SK-N-SH (cell line): ENCODE measurements at regions not wholly inside any gene's neighbourhood (a gene's known extent, or its start where the extent isn't known, plus 50 kb on each side); places are given as distances from the start of the nearest gene placed in this dataset.

ENCODE experiments used
- CTCF ChIA-PET: fragments of 300-600, 350-600 bp; formaldehyde crosslinking; extraction: SDS; loops from one replicate; lab custom pipeline; 2021; lab: Yijun Ruan, JAX
- POLR2A ChIA-PET: fragments of 350-600 bp; sonication (Branson Sonifier 250); formaldehyde crosslinking; extraction: SDS; loops from one replicate; lab custom pipeline; 2020; ENCODE audit warnings: antibody characterized with exemption, inconsistent platforms; lab: Yijun Ruan, JAX
- DNase-seq: peaks from one replicate; pipeline ENCODE4 v3.0.0; 2012
- H2AFZ ChIP-seq: fragments of 200-600 bp; sonication (generic); 2 replicates; pipeline ENCODE4 v1.8.1; 2016; ENCODE audit warnings: antibody characterized with exemption, mild to moderate bottlenecking, low read depth
- H3F3A ChIP-seq: fragments of 200-600 bp; sonication (generic); replicated peaks from 2 replicates; pipeline ENCODE3; 2016; ENCODE audit warnings: antibody characterized with exemption, mild to moderate bottlenecking; ENCODE audit not compliant: insufficient read depth
- H3K27ac ChIP-seq, 2 experiments: fragments of 200-500 bp in 1 of 2; fragments of 200-600 bp in 1 of 2; sonication (Bioruptor generic) in 1 of 2; sonication (generic), shearing (Covaris generic) in 1 of 2; 2 replicates each; pipeline versions ENCODE4 v1.5.1 to v1.6.1; 2014 to 2016; ENCODE audit warnings: low read depth in 2 of 2, inconsistent platforms in 1 of 2, low read length in 1 of 2, mild to moderate bottlenecking in 1 of 2, mixed read lengths in 1 of 2
- H3K27me3 ChIP-seq: fragments of 200-600 bp; sonication (generic), shearing (Covaris generic); 2 replicates; pipeline ENCODE4 v1.6.1; 2016; ENCODE audit warnings: mixed run types; ENCODE audit not compliant: insufficient read depth
- H3K36me3 ChIP-seq, 2 experiments: fragments of 200-500 bp in 1 of 2; fragments of 200-600 bp in 1 of 2; sonication (Bioruptor generic) in 1 of 2; sonication (generic) in 1 of 2; replicated peaks in 1 of 2; 2 replicates each; pipeline versions ENCODE3 to v1.5.1; 2014 to 2016; ENCODE audit warnings: low read length in 1 of 2, mild to moderate bottlenecking in 1 of 2; ENCODE audit not compliant: insufficient read depth in 2 of 2, control insufficient read depth in 1 of 2
- H3K4me1 ChIP-seq, 2 experiments: fragments of 200-500 bp in 1 of 2; fragments of 200-600 bp in 1 of 2; sonication (Bioruptor generic) in 1 of 2; sonication (generic), shearing (Covaris generic) in 1 of 2; 2 replicates each; pipeline versions ENCODE4 v1.5.1 to v1.6.1; 2014 to 2016; ENCODE audit warnings: low read depth in 1 of 2, low read length in 1 of 2, mixed run types in 1 of 2; ENCODE audit not compliant: insufficient read depth in 2 of 2, control insufficient read depth in 1 of 2
- H3K4me2 ChIP-seq: fragments of 200-600 bp; sonication (generic), shearing (Covaris generic); 2 replicates; pipeline ENCODE4 v1.6.1; 2017; ENCODE audit warnings: mixed run types
- H3K4me3 ChIP-seq, 2 experiments: fragments of 200-500 bp in 1 of 2; fragments of 200-600 bp in 1 of 2; sonication (Bioruptor generic) in 1 of 2; sonication (generic), shearing (Covaris generic) in 1 of 2; 2 replicates each; pipeline versions ENCODE4 v1.5.1 to v1.8.1; 2014 to 2016; ENCODE audit warnings: low read depth in 2 of 2, inconsistent platforms in 1 of 2, low read length in 1 of 2, mild to moderate bottlenecking in 1 of 2, mixed read lengths in 1 of 2, moderate library complexity in 1 of 2
- H3K79me2 ChIP-seq: fragments of 200-600 bp; sonication (generic); 2 replicates; pipeline ENCODE4 v1.8.1; 2017; ENCODE audit warnings: mild to moderate bottlenecking; ENCODE audit not compliant: insufficient read depth
- H3K9ac ChIP-seq: fragments of 200-600 bp; sonication (generic); 2 replicates; pipeline ENCODE4 v1.6.1; 2017; ENCODE audit warnings: mixed run types
- H3K9me2 ChIP-seq: fragments of 200-600 bp; sonication (generic); 2 replicates; pipeline ENCODE4 v1.6.1; 2017; ENCODE audit warnings: mixed run types
- H3K9me3 ChIP-seq: fragments of 200-600 bp; sonication (generic); 2 replicates; pipeline ENCODE4 v1.6.1; 2017; ENCODE audit warnings: mixed run types, mild to moderate bottlenecking, moderate library complexity
- H4K20me1 ChIP-seq: fragments of 200-600 bp; sonication (generic); 2 replicates; pipeline ENCODE4 v1.6.1; 2017; ENCODE audit warnings: mild to moderate bottlenecking, mixed run types; ENCODE audit not compliant: insufficient read depth
- CHD2 ChIP-seq: fragments of 150-350 bp; IDR thresholded peaks from 2 replicates; pipeline ENCODE4 v1.6.1; 2018; ENCODE audit warnings: low read length; ENCODE audit not compliant: partially characterized antibody
- ELF1 ChIP-seq: IDR thresholded peaks from 2 replicates; pipeline ENCODE4 v1.4.0; 2012
- EP300 ChIP-seq, 2 experiments: IDR thresholded peaks; 2 replicates each; pipeline versions ENCODE4 v1.4.0 to v1.6.1; 2012; ENCODE audit warnings: borderline replicate concordance in 1 of 2, low read depth in 1 of 2, low read length in 1 of 2
- EZH2phosphoT487 ChIP-seq: fragments of 200-600 bp; sonication (generic); IDR thresholded peaks from 2 replicates; pipeline ENCODE4 v1.6.1; 2017; ENCODE audit warnings: low read depth, mixed run types, mild to moderate bottlenecking, antibody characterized with exemption, moderate library complexity, borderline replicate concordance
- FOXJ3 ChIP-seq: sonication (generic); formaldehyde crosslinking; IDR thresholded peaks from 2 replicates; pipeline ENCODE4 v1.5.1; 2020; ENCODE audit warnings: mild to moderate bottlenecking, missing genetic modification reagents
- JUND ChIP-seq: IDR thresholded peaks from 2 replicates; pipeline ENCODE4 v1.4.0; 2012
- RAD21 ChIP-seq: IDR thresholded peaks from 2 replicates; pipeline ENCODE4 v1.6.1; 2012; ENCODE audit warnings: mild to moderate bottlenecking, low read length
- RCOR1 ChIP-seq: fragments of 150-350 bp; IDR thresholded peaks from 2 replicates; pipeline ENCODE4 v1.6.1; 2017; ENCODE audit warnings: antibody characterized with exemption, low read length
- RFX5 ChIP-seq: IDR thresholded peaks from 2 replicates; pipeline ENCODE4 v1.6.1; 2012; ENCODE audit warnings: mild to moderate bottlenecking, improper control_type of control experiment, low read length
- SIN3A ChIP-seq: IDR thresholded peaks from 2 replicates; pipeline ENCODE4 v1.6.1; 2012; ENCODE audit warnings: low read depth, mild to moderate bottlenecking, low read length, moderate library complexity, borderline replicate concordance
- SMC3 ChIP-seq: IDR thresholded peaks from 2 replicates; pipeline ENCODE4 v1.6.1; 2012; ENCODE audit warnings: low read depth, low read length, improper control_type of control experiment
- TEAD4 ChIP-seq: IDR thresholded peaks from 2 replicates; pipeline ENCODE4 v1.4.0; 2012; ENCODE audit warnings: mild to moderate bottlenecking, borderline replicate concordance; ENCODE audit not compliant: insufficient read depth
- YY1 ChIP-seq: IDR thresholded peaks from 2 replicates; pipeline ENCODE4 v1.4.0; 2012; ENCODE audit warnings: low read depth, mild to moderate bottlenecking
- WGBS: methylation state at CpG from one replicate; pipeline ENCODE4 v1.1.6; 2017; ENCODE audit warnings: low lambda C conversion rate; 5-methylcytosine and 5-hydroxymethylcytosine counted together
- TF ChIP-seq, protein P1 (sequence below): fragments of 150-350 bp; IDR thresholded peaks from 2 replicates; pipeline ENCODE4 v1.6.1; 2017; ENCODE audit warnings: antibody characterized with exemption, low read length, low read depth, borderline replicate concordance
- TF ChIP-seq, protein P2 (sequence below): fragments of 200-600 bp; sonication (generic); IDR thresholded peaks from 2 replicates; pipeline ENCODE4 v1.6.1; 2017; ENCODE audit warnings: antibody characterized with exemption, mild to moderate bottlenecking, moderate library complexity
- TF ChIP-seq, protein P3 (sequence below): IDR thresholded peaks from 2 replicates; pipeline ENCODE4 v1.4.0; 2012; ENCODE audit warnings: low read depth, borderline replicate concordance
- TF ChIP-seq, protein P4 (sequence below): IDR thresholded peaks from 2 replicates; pipeline ENCODE4 v1.6.1; 2012; ENCODE audit warnings: mild to moderate bottlenecking, low read depth, low read length, moderate library complexity
- TF ChIP-seq, protein P5 (sequence below): fragments of 150-350 bp; IDR thresholded peaks from 2 replicates; pipeline ENCODE4 v1.6.1; 2016; ENCODE audit warnings: mild to moderate bottlenecking, low read depth, low read length

DNA sequence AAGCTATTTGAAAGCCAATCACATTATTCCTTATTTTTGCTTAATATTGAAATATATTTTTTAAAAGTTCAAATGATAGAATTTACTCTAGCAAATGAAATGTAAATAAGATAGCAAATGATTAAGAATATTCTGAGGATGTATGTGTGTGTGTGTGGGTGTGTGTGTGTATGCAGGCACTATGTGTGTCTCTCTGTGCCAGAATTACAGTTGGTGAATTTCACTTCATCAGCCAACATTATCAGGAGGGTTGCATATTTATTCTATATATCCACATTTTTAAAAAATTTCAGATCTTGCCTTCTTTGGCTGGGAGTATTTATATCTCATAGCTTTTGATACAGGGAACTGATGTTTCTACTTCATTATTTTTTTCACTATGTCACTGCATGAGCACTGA is 274.9 kb upstream of the SOX5 start:
- no peaks in the 10 kb centered on the region for H3K79me2 ChIP-seq
- no peaks in the 10 kb centered on the region for H3F3A ChIP-seq
- no peak overlapping the region for H2AFZ ChIP-seq
- H3K4me1 ChIP-seq = peaks cover 0 to 4% of the 10 kb centered on the region in 2 experiments; a peak in 3 of 4 replicates
- no peak overlapping the region for H3K4me3 ChIP-seq
- H3K9ac ChIP-seq = no peak overlapping the region
- no peaks in the 10 kb centered on the region for H4K20me1 ChIP-seq
- no peaks in the 10 kb centered on the region for H3K9me2 ChIP-seq
- H3K9me3 ChIP-seq = no peaks in the 10 kb centered on the region
- H3K36me3 ChIP-seq = no peaks in the 10 kb centered on the region
- ChIA-PET POLR2A (no interaction called here), CTCF (interaction anchor here (0.6 kb wide), 1 partner anchor 26 kb away, joined by 3 read pairs; no protein-coding TSS in a partner anchor)
- no peak overlapping the region for H3K4me2 ChIP-seq
- H3K27me3 ChIP-seq = no peaks in the 10 kb centered on the region
- TF ChIP-seq SMC3 (no peak), ELF1 (no peak), SIN3A (no peak), JUND (no peak), CHD2 (no peak), EZH2phosphoT487 (no peak), RCOR1 (no peak), YY1 (no peak)
- TF ChIP-seq, protein P1, sequence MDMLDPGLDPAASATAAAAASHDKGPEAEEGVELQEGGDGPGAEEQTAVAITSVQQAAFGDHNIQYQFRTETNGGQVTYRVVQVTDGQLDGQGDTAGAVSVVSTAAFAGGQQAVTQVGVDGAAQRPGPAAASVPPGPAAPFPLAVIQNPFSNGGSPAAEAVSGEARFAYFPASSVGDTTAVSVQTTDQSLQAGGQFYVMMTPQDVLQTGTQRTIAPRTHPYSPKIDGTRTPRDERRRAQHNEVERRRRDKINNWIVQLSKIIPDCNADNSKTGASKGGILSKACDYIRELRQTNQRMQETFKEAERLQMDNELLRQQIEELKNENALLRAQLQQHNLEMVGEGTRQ = no peak
- no peak overlapping the region for H3K27ac ChIP-seq
- no peak for DNase-seq

DNA sequence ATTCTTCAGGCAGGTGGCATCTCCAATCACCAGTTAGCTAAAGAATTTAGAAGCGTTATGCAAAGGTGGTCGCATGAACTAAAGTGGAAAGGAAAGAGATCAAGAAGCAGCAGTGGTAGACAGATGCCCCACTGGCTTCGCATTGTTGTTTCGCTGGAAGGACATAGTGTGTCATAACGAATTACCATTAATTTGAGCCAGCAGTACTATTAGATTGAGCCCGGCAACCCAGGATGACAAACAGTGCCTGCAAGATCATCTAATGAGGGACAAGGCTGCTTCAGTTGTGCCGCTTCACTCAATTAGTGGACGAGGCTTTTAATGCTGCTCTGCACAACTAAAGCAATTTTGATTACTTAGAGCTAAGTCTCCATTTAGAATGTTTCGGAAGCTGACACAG is 274.5 kb upstream of the SOX5 start:
- H3K4me3 ChIP-seq = no peak overlapping the region
- no peak for DNase-seq
- peaks cover 0 to 4% of the 10 kb centered on the region in 2 experiments; a peak in 3 of 4 replicates for H3K4me1 ChIP-seq
- no peaks in the 10 kb centered on the region for H3K9me3 ChIP-seq
- no peaks in the 10 kb centered on the region for H3K36me3 ChIP-seq
- no peak overlapping the region; the same call in 1 of the 2 replicates for H3K4me2 ChIP-seq
- ChIA-PET POLR2A (no interaction called here), CTCF (no interaction called here)
- H3K9me2 ChIP-seq = no peaks in the 10 kb centered on the region
- H3K27me3 ChIP-seq = no peaks in the 10 kb centered on the region
- no peaks in the 10 kb centered on the region for H3K79me2 ChIP-seq
- H4K20me1 ChIP-seq = no peaks in the 10 kb centered on the region
- 75% methylated on average over 9 of the region's 9 CpGs for WGBS
- H3K27ac ChIP-seq = no peak overlapping the region
- no peak overlapping the region for H3K9ac ChIP-seq
- H3F3A ChIP-seq = no peaks in the 10 kb centered on the region
- no peak overlapping the region for H2AFZ ChIP-seq
- TF ChIP-seq RFX5 = no peak
- no peak for TF ChIP-seq EP300 (IDR thresholded peaks at IDR 0.05; ENCODE audit: borderline replicate concordance in 1 of 2, low read depth in 1 of 2, low read length in 1 of 2)
- TF ChIP-seq FOXJ3 = no peak
- TF ChIP-seq, protein P2, sequence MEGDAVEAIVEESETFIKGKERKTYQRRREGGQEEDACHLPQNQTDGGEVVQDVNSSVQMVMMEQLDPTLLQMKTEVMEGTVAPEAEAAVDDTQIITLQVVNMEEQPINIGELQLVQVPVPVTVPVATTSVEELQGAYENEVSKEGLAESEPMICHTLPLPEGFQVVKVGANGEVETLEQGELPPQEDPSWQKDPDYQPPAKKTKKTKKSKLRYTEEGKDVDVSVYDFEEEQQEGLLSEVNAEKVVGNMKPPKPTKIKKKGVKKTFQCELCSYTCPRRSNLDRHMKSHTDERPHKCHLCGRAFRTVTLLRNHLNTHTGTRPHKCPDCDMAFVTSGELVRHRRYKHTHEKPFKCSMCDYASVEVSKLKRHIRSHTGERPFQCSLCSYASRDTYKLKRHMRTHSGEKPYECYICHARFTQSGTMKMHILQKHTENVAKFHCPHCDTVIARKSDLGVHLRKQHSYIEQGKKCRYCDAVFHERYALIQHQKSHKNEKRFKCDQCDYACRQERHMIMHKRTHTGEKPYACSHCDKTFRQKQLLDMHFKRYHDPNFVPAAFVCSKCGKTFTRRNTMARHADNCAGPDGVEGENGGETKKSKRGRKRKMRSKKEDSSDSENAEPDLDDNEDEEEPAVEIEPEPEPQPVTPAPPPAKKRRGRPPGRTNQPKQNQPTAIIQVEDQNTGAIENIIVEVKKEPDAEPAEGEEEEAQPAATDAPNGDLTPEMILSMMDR = no peak
- TF ChIP-seq, protein P3, sequence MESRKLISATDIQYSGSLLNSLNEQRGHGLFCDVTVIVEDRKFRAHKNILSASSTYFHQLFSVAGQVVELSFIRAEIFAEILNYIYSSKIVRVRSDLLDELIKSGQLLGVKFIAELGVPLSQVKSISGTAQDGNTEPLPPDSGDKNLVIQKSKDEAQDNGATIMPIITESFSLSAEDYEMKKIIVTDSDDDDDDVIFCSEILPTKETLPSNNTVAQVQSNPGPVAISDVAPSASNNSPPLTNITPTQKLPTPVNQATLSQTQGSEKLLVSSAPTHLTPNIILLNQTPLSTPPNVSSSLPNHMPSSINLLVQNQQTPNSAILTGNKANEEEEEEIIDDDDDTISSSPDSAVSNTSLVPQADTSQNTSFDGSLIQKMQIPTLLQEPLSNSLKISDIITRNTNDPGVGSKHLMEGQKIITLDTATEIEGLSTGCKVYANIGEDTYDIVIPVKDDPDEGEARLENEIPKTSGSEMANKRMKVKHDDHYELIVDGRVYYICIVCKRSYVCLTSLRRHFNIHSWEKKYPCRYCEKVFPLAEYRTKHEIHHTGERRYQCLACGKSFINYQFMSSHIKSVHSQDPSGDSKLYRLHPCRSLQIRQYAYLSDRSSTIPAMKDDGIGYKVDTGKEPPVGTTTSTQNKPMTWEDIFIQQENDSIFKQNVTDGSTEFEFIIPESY = no peak
- TF ChIP-seq, protein P4, sequence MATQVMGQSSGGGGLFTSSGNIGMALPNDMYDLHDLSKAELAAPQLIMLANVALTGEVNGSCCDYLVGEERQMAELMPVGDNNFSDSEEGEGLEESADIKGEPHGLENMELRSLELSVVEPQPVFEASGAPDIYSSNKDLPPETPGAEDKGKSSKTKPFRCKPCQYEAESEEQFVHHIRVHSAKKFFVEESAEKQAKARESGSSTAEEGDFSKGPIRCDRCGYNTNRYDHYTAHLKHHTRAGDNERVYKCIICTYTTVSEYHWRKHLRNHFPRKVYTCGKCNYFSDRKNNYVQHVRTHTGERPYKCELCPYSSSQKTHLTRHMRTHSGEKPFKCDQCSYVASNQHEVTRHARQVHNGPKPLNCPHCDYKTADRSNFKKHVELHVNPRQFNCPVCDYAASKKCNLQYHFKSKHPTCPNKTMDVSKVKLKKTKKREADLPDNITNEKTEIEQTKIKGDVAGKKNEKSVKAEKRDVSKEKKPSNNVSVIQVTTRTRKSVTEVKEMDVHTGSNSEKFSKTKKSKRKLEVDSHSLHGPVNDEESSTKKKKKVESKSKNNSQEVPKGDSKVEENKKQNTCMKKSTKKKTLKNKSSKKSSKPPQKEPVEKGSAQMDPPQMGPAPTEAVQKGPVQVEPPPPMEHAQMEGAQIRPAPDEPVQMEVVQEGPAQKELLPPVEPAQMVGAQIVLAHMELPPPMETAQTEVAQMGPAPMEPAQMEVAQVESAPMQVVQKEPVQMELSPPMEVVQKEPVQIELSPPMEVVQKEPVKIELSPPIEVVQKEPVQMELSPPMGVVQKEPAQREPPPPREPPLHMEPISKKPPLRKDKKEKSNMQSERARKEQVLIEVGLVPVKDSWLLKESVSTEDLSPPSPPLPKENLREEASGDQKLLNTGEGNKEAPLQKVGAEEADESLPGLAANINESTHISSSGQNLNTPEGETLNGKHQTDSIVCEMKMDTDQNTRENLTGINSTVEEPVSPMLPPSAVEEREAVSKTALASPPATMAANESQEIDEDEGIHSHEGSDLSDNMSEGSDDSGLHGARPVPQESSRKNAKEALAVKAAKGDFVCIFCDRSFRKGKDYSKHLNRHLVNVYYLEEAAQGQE = no peak
- TF ChIP-seq, protein P5, sequence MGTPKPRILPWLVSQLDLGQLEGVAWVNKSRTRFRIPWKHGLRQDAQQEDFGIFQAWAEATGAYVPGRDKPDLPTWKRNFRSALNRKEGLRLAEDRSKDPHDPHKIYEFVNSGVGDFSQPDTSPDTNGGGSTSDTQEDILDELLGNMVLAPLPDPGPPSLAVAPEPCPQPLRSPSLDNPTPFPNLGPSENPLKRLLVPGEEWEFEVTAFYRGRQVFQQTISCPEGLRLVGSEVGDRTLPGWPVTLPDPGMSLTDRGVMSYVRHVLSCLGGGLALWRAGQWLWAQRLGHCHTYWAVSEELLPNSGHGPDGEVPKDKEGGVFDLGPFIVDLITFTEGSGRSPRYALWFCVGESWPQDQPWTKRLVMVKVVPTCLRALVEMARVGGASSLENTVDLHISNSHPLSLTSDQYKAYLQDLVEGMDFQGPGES = no peak
- TF ChIP-seq YY1 = no peak
- TF ChIP-seq TEAD4 = no peak
- TF ChIP-seq RAD21 = no peak
- TF ChIP-seq, protein P1 = no peak
